ENCODE measurements at regions not wholly inside any gene's neighbourhood (a gene's known extent, or its start where the extent isn't known, plus 50 kb on each side); places are given as distances from the start of the nearest gene placed in this dataset.

- Histone ChIP-seq H3K4me1 (no peaks in the 10 kb centered on the region), H3K4me3 (replicated peaks in 1 of 3) (no peak overlapping the region), H3K27me3 (no peaks in the 10 kb centered on the region), H3K9me3 (no peaks in the 10 kb centered on the region), H3K27ac (no peak overlapping the region), H3K36me3 (no peaks in the 10 kb centered on the region)
- intact Hi-C loops (cut with DNase I), result no loop called here
- TF ChIP-seq POLR2A (IDR thresholded peaks at IDR 0.05), result no peak
- no peak for TF ChIP-seq CTCF (IDR thresholded peaks at IDR 0.05)
- WGBS, 2 donors, result 51 to 68% methylated on average over 9 to 12 of the region's 12 CpGs
- no peak for DNase-seq
These were observed 367.5 kb upstream of the C1orf174 start for GRCh38 chr1:4267381-4268261.

GRCh38 chr1:4268262-4268888 is 368.3 kb upstream of the C1orf174 start:
- Histone ChIP-seq H3K4me3 (replicated peaks in 1 of 3) (no peak overlapping the region), H3K9me3 (no peaks in the 10 kb centered on the region), H3K27me3 (no peaks in the 10 kb centered on the region), H3K36me3 (no peaks in the 10 kb centered on the region), H3K4me1 (no peaks in the 10 kb centered on the region), H3K27ac (no peak overlapping the region)
- DNase-seq, result no peak
- 88% methylated on average over 12 to 15 of the region's 15 CpGs for WGBS, 2 donors
- no peak for TF ChIP-seq POLR2A (IDR thresholded peaks at IDR 0.05)
- TF ChIP-seq CTCF (IDR thresholded peaks at IDR 0.05), result no peak
- intact Hi-C loops (cut with DNase I), result no loop called here

- Histone ChIP-seq H3K4me3 (replicated peaks in 1 of 3) (no peak overlapping the region), H3K27ac (no peak overlapping the region), H3K27me3 (no peaks in the 10 kb centered on the region), H3K4me1 (no peaks in the 10 kb centered on the region), H3K36me3 (no peaks in the 10 kb centered on the region), H3K9me3 (no peaks in the 10 kb centered on the region)
- TF ChIP-seq CTCF (IDR thresholded peaks at IDR 0.05) (no peak), POLR2A (IDR thresholded peaks at IDR 0.05) (no peak)
- intact Hi-C loops (cut with DNase I), result no loop called here
- no peak for DNase-seq
- 53 to 57% methylated on average over 6 to 9 of the region's 9 CpGs for WGBS, 2 donors
These were observed 368.8 kb upstream of the C1orf174 start for GRCh38 chr1:4268889-4269284.

- no peak overlapping the region for H3K4me3 ChIP-seq (replicated peaks in 1 of 3)
- WGBS, 2 donors, result 69 to 71% methylated on average over 7 of the region's 7 CpGs
- no peak for TF ChIP-seq POLR2A (IDR thresholded peaks at IDR 0.05)
- TF ChIP-seq CTCF (IDR thresholded peaks at IDR 0.05), result no peak
- no peaks in the 10 kb centered on the region for H3K36me3 ChIP-seq
- no peak for DNase-seq
- no peaks in the 10 kb centered on the region for H3K9me3 ChIP-seq
- intact Hi-C loops (cut with DNase I), result no loop called here
- H3K27me3 ChIP-seq, result no peaks in the 10 kb centered on the region
- no peak overlapping the region for H3K27ac ChIP-seq
- no peaks in the 10 kb centered on the region for H3K4me1 ChIP-seq
These were observed 369.3 kb upstream of the C1orf174 start for GRCh38 chr1:4269330-4269729.

- Histone ChIP-seq H3K4me3 (replicated peaks in 1 of 3) (no peak overlapping the region), H3K27me3 (no peaks in the 10 kb centered on the region), H3K9me3 (no peaks in the 10 kb centered on the region), H3K4me1 (no peaks in the 10 kb centered on the region), H3K36me3 (no peaks in the 10 kb centered on the region), H3K27ac (no peak overlapping the region)
- no peak for DNase-seq
- intact Hi-C loops (cut with DNase I), result no loop called here
- 80 to 85% methylated on average over 10 of the region's 10 CpGs for WGBS, 2 donors
- TF ChIP-seq CTCF (IDR thresholded peaks at IDR 0.05), result no peak
- no peak for TF ChIP-seq POLR2A (IDR thresholded peaks at IDR 0.05)
These were observed 370.0 kb upstream of the C1orf174 start for GRCh38 chr1:4269952-4270570.

Data from thyroid gland (tissue), 4 donors.